ENCODE measurements at regions not wholly inside any gene's neighbourhood (a gene's known extent, or its start where the extent isn't known, plus 50 kb on each side); places are given as distances from the start of the nearest gene placed in this dataset.
"Not testable (repeated sequence)": the region's sequence is repeated elsewhere in the genome, so short reads cannot be mapped to it uniquely, and the experiment has no call there.

- no peak for DNase-seq
These were observed 96.7 kb upstream of the NECTIN3 start for GRCh38 chr3:110974902-110975301.

GRCh38 chr3:110984456-110985250 is 87.0 kb upstream of the NECTIN3 start:
- no peak for DNase-seq

GRCh38 chr3:110989446-110989845 is 82.2 kb upstream of the NECTIN3 start:
- no peak for DNase-seq

- no peak for DNase-seq
These were observed 76.0 kb upstream of the NECTIN3 start for GRCh38 chr3:110995461-110996231.

GRCh38 chr3:110998766-110999165 is 72.8 kb upstream of the NECTIN3 start:
- not testable (repeated sequence) for DNase-seq

GRCh38 chr3:111006485-111006884 is 65.1 kb upstream of the NECTIN3 start:
- DNase-seq: not testable (repeated sequence)

GRCh38 chr3:111012388-111013248 is 59.0 kb upstream of the NECTIN3 start:
- no peak for DNase-seq
